HepG2 (cell line): ENCODE measurements at regions not wholly inside any gene's neighbourhood (a gene's known extent, or its start where the extent isn't known, plus 50 kb on each side); places are given as distances from the start of the nearest gene placed in this dataset.
"Not testable (repeated sequence)": the region's sequence is repeated elsewhere in the genome, so short reads cannot be mapped to it uniquely, and the experiment has no call there.

Experiments used
- ATAC-seq: fragments of 200-7000 bp; cut with Tn5 transposase; 3 replicates; pipeline ENCODE4 v1.9.1; 2020; ENCODE audit warnings: mild to moderate bottlenecking, moderate library complexity
- BruUV-seq: library from RNA; stranded (reverse); fragments of 400-500 nt; replicated peaks from 2 replicates; lab custom pipeline; 2021; lab: Mats Ljungman, UMichigan
- CTCF ChIA-PET: fragments of 300-600 bp; formaldehyde crosslinking; extraction: SDS; loops from one replicate; lab custom pipeline; 2021; ENCODE audit warnings: low total read pairs, inconsistent platforms, low intra/inter-chr PET ratio; lab: Yijun Ruan, JAX
- POLR2A ChIA-PET: fragments of 350-600 bp; sonication (Branson Sonifier 250); formaldehyde crosslinking; loops from one replicate; lab custom pipeline; 2020; ENCODE audit warnings: antibody characterized with exemption, inconsistent platforms; lab: Yijun Ruan, JAX
- DNase-seq: peaks from one replicate; pipeline ENCODE4 v3.0.0-alpha.2; 2015; ENCODE audit warnings: low spot score
- FAIRE-seq: peaks from 3 replicates; lab custom pipeline; 2011; peaks lifted over from hg19 to GRCh38; lab: Jason Lieb, UNC
- H2AFZ ChIP-seq: one replicate; pipeline ENCODE4 v1.6.1; 2011; ENCODE audit warnings: low read length, inconsistent platforms
- H3K27ac ChIP-seq: fragments of 300-600 bp; 3 replicates; pipeline ENCODE4 v1.8.0; 2011; ENCODE audit warnings: mixed run types, mild to moderate bottlenecking, mixed read lengths, low read length, inconsistent platforms; ENCODE audit not compliant: insufficient read depth; ENCODE audit errors: extremely low read length
- H3K27me3 ChIP-seq, 2 experiments: fragments of 200-600 bp in 1 of 2; 2 replicates in 1 of 2; 3 replicates in 1 of 2; pipeline versions ENCODE4 v1.6.0 to v1.8.0; 2011; ENCODE audit warnings: low read length in 2 of 2, mild to moderate bottlenecking in 2 of 2, moderate library complexity in 2 of 2, inconsistent platforms in 1 of 2; ENCODE audit not compliant: insufficient read depth in 2 of 2, control insufficient read depth in 1 of 2
- H3K36me3 ChIP-seq, 2 experiments: fragments of 200-600 bp in 1 of 2; replicated peaks in 1 of 2; 2 replicates in 1 of 2; 3 replicates in 1 of 2; pipeline versions ENCODE4 v1.5.1 to v1.8.0; 2011; ENCODE audit warnings: low read length in 2 of 2, inconsistent platforms in 1 of 2; ENCODE audit not compliant: insufficient read depth in 2 of 2, control insufficient read depth in 1 of 2
- H3K4me1 ChIP-seq: 2 replicates; pipeline ENCODE4 v1.5.1; 2012; ENCODE audit warnings: low read length, inconsistent platforms; ENCODE audit not compliant: insufficient read depth
- H3K4me2 ChIP-seq: 2 replicates; pipeline ENCODE4 v1.6.0; 2011; ENCODE audit warnings: low read depth, low read length, inconsistent platforms
- H3K4me3 ChIP-seq, 3 experiments: fragments of 200-600 bp in 1 of 3; sonication (generic), shearing (Covaris generic) in 1 of 3; replicated peaks in 1 of 3; 2 replicates each; pipeline ENCODE4 v1.5.1; 2011 to 2016; ENCODE audit warnings: low read length in 3 of 3, inconsistent platforms in 2 of 3, low read depth in 2 of 3, mild to moderate bottlenecking in 2 of 3, control low read depth in 1 of 3, mixed read lengths in 1 of 3; ENCODE audit not compliant: insufficient read depth in 1 of 3
- H3K79me2 ChIP-seq: one replicate; pipeline ENCODE4 v1.6.1; 2011; ENCODE audit warnings: low read length, inconsistent platforms; ENCODE audit not compliant: insufficient read depth
- H3K9ac ChIP-seq: 2 replicates; pipeline ENCODE4 v1.6.0; 2011; ENCODE audit warnings: mild to moderate bottlenecking, low read depth, low read length, inconsistent platforms; ENCODE audit not compliant: insufficient read depth
- H3K9me3 ChIP-seq: 2 replicates; pipeline ENCODE4 v1.5.1; 2012; ENCODE audit warnings: mild to moderate bottlenecking, low read length
- H4K20me1 ChIP-seq: 2 replicates; pipeline ENCODE4 v1.6.0; 2011; ENCODE audit warnings: inconsistent platforms, mild to moderate bottlenecking, low read length, moderate library complexity; ENCODE audit not compliant: insufficient read depth
- FOXM1 ChIP-seq: sonication (generic); formaldehyde crosslinking; IDR thresholded peaks from 2 replicates; pipeline ENCODE4 v1.5.0; 2020; ENCODE audit warnings: missing genetic modification reagents
- HCFC1 ChIP-seq: fragments of 150-350 bp; IDR thresholded peaks from 2 replicates; pipeline ENCODE4 v1.6.1; 2014; ENCODE audit warnings: low read depth, low read length
- NR2C2 ChIP-seq: sonication (generic); formaldehyde crosslinking; IDR thresholded peaks from 2 replicates; pipeline ENCODE4 v1.4.0; 2020; ENCODE audit warnings: missing genetic modification reagents, mild to moderate bottlenecking, moderate library complexity, borderline replicate concordance
- TAF15 ChIP-seq: fragments of 200-400 bp; formaldehyde crosslinking; IDR thresholded peaks from one replicate; pipeline ENCODE4 v1.6.1; 2018; ENCODE audit warnings: mild to moderate bottlenecking, low read depth, low read length; ENCODE audit not compliant: poor library complexity, severe bottlenecking
- YEATS4 ChIP-seq: sonication (generic); formaldehyde crosslinking; IDR thresholded peaks from 2 replicates; pipeline ENCODE4 v1.4.0; 2020; ENCODE audit warnings: missing genetic modification reagents, borderline replicate concordance
- ZNF10 ChIP-seq: sonication (generic); formaldehyde crosslinking; IDR thresholded peaks from 2 replicates; pipeline ENCODE4 v1.4.0; 2020; ENCODE audit warnings: mild to moderate bottlenecking, low read depth, missing genetic modification reagents, borderline replicate concordance
- WGBS: methylation state at CpG from one replicate; pipeline ENCODE4 v1.1.6; 2017; ENCODE audit warnings: low lambda C conversion rate; 5-methylcytosine and 5-hydroxymethylcytosine counted together
- in situ Hi-C: cut with HindIII; loops from 2 replicates; pipeline ENCODE4 v1.10.0; 2017; ENCODE audit warnings: low pct_unique_long_range_greater_than_20kb; ENCODE audit not compliant: extremely low pct_ligation_motif_present
- intact Hi-C: fragments of 100-400 bp; cut with micrococcal nuclease; formaldehyde crosslinking; loops from one replicate; pipeline ENCODE4 v1.10.0; 2022; ENCODE audit not compliant: unreplicated experiment

GRCh38 chr13:98075048-98075447 lies 67.8 kb upstream of the FARP1 start:
- Histone ChIP-seq H3K9me3 (no peaks in the 10 kb centered on the region), H3K9ac (no peak overlapping the region), H2AFZ (no peak overlapping the region), H3K4me1 (no peaks in the 10 kb centered on the region), H3K27ac (no peak overlapping the region), H3K27me3 (peaks cover 0 to 5% of the 10 kb centered on the region in 2 experiments; a peak in 1 of 5 replicates), H3K79me2 (no peaks in the 10 kb centered on the region), H3K36me3 (no peaks in the 10 kb centered on the region), H3K4me2 (no peak overlapping the region), H4K20me1 (no peaks in the 10 kb centered on the region), H3K4me3 (no peak overlapping the region)
- FAIRE-seq = no peak
- 28% methylated on average over 3 of the region's 3 CpGs for WGBS
- no TSS peak for BruUV-seq
- intact Hi-C loops (no loop called here), in situ Hi-C loops (no loop called here)
- DNase-seq = no peak
- TF ChIP-seq HCFC1 (no peak), TAF15 (no peak), NR2C2 (CRISPR knock-in tag) (no peak), ZNF10 (no peak), FOXM1 (CRISPR knock-in tag) (no peak), YEATS4 (CRISPR knock-in tag) (no peak)
- CTCF ChIA-PET = no interaction called here
- POLR2A ChIA-PET = no interaction called here
- no peak for ATAC-seq

- CTCF ChIA-PET, ATAC-seq: not testable (repeated sequence)
Observed at GRCh38 chr13:98076309-98076708, 66.6 kb upstream of the FARP1 start.

More at GRCh38 chr13:98076309-98076708, 66.6 kb upstream of the FARP1 start:
- POLR2A ChIA-PET, H3K36me3 ChIP-seq, H2AFZ ChIP-seq, H3K27ac ChIP-seq, H3K79me2 ChIP-seq, H3K4me3 ChIP-seq, H4K20me1 ChIP-seq, DNase-seq, in situ Hi-C loops, intact Hi-C loops, H3K4me1 ChIP-seq, H3K9ac ChIP-seq, FAIRE-seq, H3K9me3 ChIP-seq, H3K4me2 ChIP-seq, BruUV-seq, H3K27me3 ChIP-seq: not testable (repeated sequence)
- WGBS = 67% methylated on average over 5 of the region's 25 CpGs
